H1 (cell line): ENCODE measurements at regions not wholly inside any gene's neighbourhood (a gene's known extent, or its start where the extent isn't known, plus 50 kb on each side); places are given as distances from the start of the nearest gene placed in this dataset.

Source experiments
- ATF2 ChIP-seq: IDR thresholded peaks from 2 replicates; pipeline ENCODE4 v1.6.1; 2012; ENCODE audit warnings: low read length, inconsistent platforms
- BACH1 ChIP-seq: IDR thresholded peaks from 2 replicates; pipeline ENCODE4 v1.6.1; 2012; ENCODE audit warnings: low read length, improper control_type of control experiment
- BRCA1 ChIP-seq: IDR thresholded peaks from 2 replicates; pipeline ENCODE4 v1.6.1; 2012; ENCODE audit warnings: low read depth, low read length, improper control_type of control experiment
- CBX5 ChIP-seq: fragments of 300-800, 300-1000 bp; sonication (generic); IDR thresholded peaks from 2 replicates; pipeline ENCODE4 v1.7.1; 2016; ENCODE audit warnings: antibody characterized with exemption, low read length, low read depth
- CBX8 ChIP-seq: fragments of 300-800, 300-1000 bp; sonication (generic); IDR thresholded peaks from 2 replicates; pipeline ENCODE4 v1.7.1; 2016; ENCODE audit warnings: low read depth, low read length, borderline replicate concordance
- CEBPB ChIP-seq: IDR thresholded peaks from 2 replicates; pipeline ENCODE4 v1.6.1; 2012; ENCODE audit warnings: low read depth, low read length
- CREB1 ChIP-seq: IDR thresholded peaks from 2 replicates; pipeline ENCODE4 v1.6.1; 2012; ENCODE audit warnings: inconsistent platforms
- KDM1A ChIP-seq: fragments of 200-600, 300-600 bp; sonication (generic); IDR thresholded peaks from 2 replicates; pipeline ENCODE4 v1.7.1; 2016; ENCODE audit warnings: mild to moderate bottlenecking, low read length, borderline replicate concordance
- POLR2AphosphoS5 ChIP-seq: IDR thresholded peaks from 2 replicates; pipeline ENCODE4 v1.6.1; 2011; ENCODE audit warnings: low read depth, low read length
- RFX5 ChIP-seq: IDR thresholded peaks from 2 replicates; pipeline ENCODE4 v1.6.1; 2011; ENCODE audit warnings: low read depth, low read length, improper control_type of control experiment, borderline replicate concordance
- SUZ12 ChIP-seq: fragments of 200-600 bp; sonication (generic); IDR thresholded peaks from 2 replicates; pipeline ENCODE4 v1.6.1; 2012; ENCODE audit warnings: mild to moderate bottlenecking, inconsistent platforms, low read length, moderate library complexity, mixed read lengths
- USF2 ChIP-seq: IDR thresholded peaks from 2 replicates; pipeline ENCODE4 v1.6.1; 2011; ENCODE audit warnings: low read length, improper control_type of control experiment

GRCh38 chr9:74282526-74283253, 214.4 kb upstream of the RORB start (continued):
- no peak for TF ChIP-seq USF2
- no peak for TF ChIP-seq BRCA1
- no peak for TF ChIP-seq POLR2AphosphoS5
- TF ChIP-seq CEBPB = no peak
- no peak for TF ChIP-seq SUZ12
- TF ChIP-seq CBX5 = no peak
- no peak for TF ChIP-seq CBX8
- TF ChIP-seq KDM1A = no peak
- TF ChIP-seq ATF2 = no peak
- no peak for TF ChIP-seq CREB1
- TF ChIP-seq BACH1 = no peak
- no peak for TF ChIP-seq RFX5
- TF ChIP-seq, all 59 proteins: peak for 0
